HCT116 (cell line): ENCODE measurements at regions not wholly inside any gene's neighbourhood (a gene's known extent, or its start where the extent isn't known, plus 50 kb on each side); places are given as distances from the start of the nearest gene placed in this dataset.

Source experiments
- ATAC-seq: fragments of 200-7000 bp; cut with Tn5 transposase; 2 replicates; pipeline ENCODE4 v1.9.1; 2020; ENCODE audit warnings: mild to moderate bottlenecking, moderate library complexity
- BruUV-seq: library from RNA; stranded (reverse); fragments of 400-500 nt; replicated peaks from 2 replicates; lab custom pipeline; 2021; lab: Mats Ljungman, UMichigan
- CTCF ChIA-PET: fragments of 300-600 bp; sonication (Branson Sonifier 250); formaldehyde crosslinking; loops from one replicate; lab custom pipeline; 2021; ENCODE audit warnings: antibody characterized with exemption; lab: Charles Lee
- POLR2A ChIA-PET: fragments of 300-600, 350-600 bp; sonication (Branson Sonifier 250); formaldehyde crosslinking; loops from one replicate; lab custom pipeline; 2021; ENCODE audit warnings: antibody characterized with exemption; lab: Charles Lee
- RAD21 ChIA-PET, 2 experiments: fragments of 300-600 bp; sonication (Branson Sonifier 250); formaldehyde crosslinking; loops; one replicate each; lab custom pipeline; 2023; ENCODE audit warnings: low total read pairs in 2 of 2; ENCODE audit not compliant: uncharacterized antibody in 2 of 2, unreplicated experiment in 2 of 2, low non-redundant PET in 1 of 2; lab: Charles Lee
- DNase-seq: peaks from one replicate; pipeline ENCODE4 v3.0.0-alpha.2; 2010; ENCODE audit warnings: low read depth, low spot score
- H2AFZ ChIP-seq: fragments of 200-600 bp; shearing (Covaris generic), sonication (generic); 2 replicates; pipeline ENCODE4 v1.6.1; 2017; ENCODE audit warnings: low read depth, mixed run types, mixed read lengths, antibody characterized with exemption, low read length; ENCODE audit not compliant: poor library complexity, severe bottlenecking
- H3K27ac ChIP-seq: 2 replicates; pipeline ENCODE4 v1.5.1; 2012; ENCODE audit warnings: low read depth, low read length
- H3K27me3 ChIP-seq: fragments of 200-600 bp; sonication (generic); 2 replicates; pipeline ENCODE4 v1.6.1; 2016; ENCODE audit warnings: mixed run types, low read length, mixed read lengths; ENCODE audit not compliant: insufficient read depth
- H3K36me3 ChIP-seq, 2 experiments: fragments of 200-500 bp in 1 of 2; fragments of 200-600 bp in 1 of 2; sonication (Bioruptor generic) in 1 of 2; sonication (generic) in 1 of 2; 2 replicates each; pipeline versions ENCODE4 v1.5.1 to v1.6.1; 2014 to 2016; ENCODE audit warnings: low read length in 2 of 2, inconsistent platforms in 1 of 2, mixed read lengths in 1 of 2, mixed run types in 1 of 2; ENCODE audit not compliant: insufficient read depth in 2 of 2, control insufficient read depth in 1 of 2
- H3K4me1 ChIP-seq, 2 experiments: fragments of 200-600 bp in 1 of 2; sonication (generic) in 1 of 2; 2 replicates each; pipeline versions ENCODE4 v1.5.1 to v1.6.1; 2012 to 2017; ENCODE audit warnings: low read length in 2 of 2, inconsistent platforms in 1 of 2, mild to moderate bottlenecking in 1 of 2, mixed read lengths in 1 of 2, mixed run types in 1 of 2, moderate library complexity in 1 of 2; ENCODE audit not compliant: insufficient read depth in 2 of 2, control insufficient read depth in 1 of 2
- H3K4me2 ChIP-seq: fragments of 200-600 bp; sonication (generic); 2 replicates; pipeline ENCODE4 v1.6.1; 2017; ENCODE audit warnings: mixed run types, low read length, mixed read lengths
- H3K4me3 ChIP-seq, 2 experiments: fragments of 200-600 bp in 1 of 2; sonication (generic) in 1 of 2; replicated peaks in 1 of 2; 2 replicates each; pipeline ENCODE4 v1.5.1; 2011 to 2016; ENCODE audit warnings: low read length in 2 of 2, control low read depth in 1 of 2, low read depth in 1 of 2, mild to moderate bottlenecking in 1 of 2, mixed read lengths in 1 of 2, mixed run types in 1 of 2
- H3K79me2 ChIP-seq: fragments of 200-600 bp; sonication (generic); 2 replicates; pipeline ENCODE4 v1.6.1; 2017; ENCODE audit warnings: mild to moderate bottlenecking, mixed run types, low read length, moderate library complexity, mixed read lengths; ENCODE audit not compliant: insufficient read depth
- H3K9ac ChIP-seq: fragments of 200-600 bp; sonication (generic); 2 replicates; pipeline ENCODE4 v1.6.1; 2016; ENCODE audit warnings: low read length, mixed read lengths
- H3K9me2 ChIP-seq: fragments of 200-600 bp; sonication (generic), shearing (Covaris generic); 2 replicates; pipeline ENCODE4 v1.6.1; 2017; ENCODE audit warnings: mixed run types, mild to moderate bottlenecking, moderate library complexity; ENCODE audit not compliant: insufficient read depth
- H3K9me3 ChIP-seq, 2 experiments: fragments of 200-500 bp in 1 of 2; fragments of 200-600 bp in 1 of 2; sonication (Bioruptor generic) in 1 of 2; sonication (generic) in 1 of 2; 2 replicates each; pipeline ENCODE4 v1.6.1; 2014 to 2017; ENCODE audit warnings: low read length in 2 of 2, mixed read lengths in 2 of 2, inconsistent platforms in 1 of 2, low read depth in 1 of 2, mild to moderate bottlenecking in 1 of 2, mixed run types in 1 of 2, moderate library complexity in 1 of 2; ENCODE audit not compliant: control insufficient read depth in 1 of 2, insufficient read depth in 1 of 2
- H4K20me1 ChIP-seq: fragments of 200-600 bp; sonication (generic), shearing (Covaris generic); 2 replicates; pipeline ENCODE4 v1.6.1; 2017; ENCODE audit warnings: mixed run types, mild to moderate bottlenecking, moderate library complexity; ENCODE audit not compliant: insufficient read depth
- CBX3 ChIP-seq: IDR thresholded peaks from 2 replicates; pipeline ENCODE4 v1.6.1; 2012; ENCODE audit warnings: low read depth
- CEBPB ChIP-seq: IDR thresholded peaks from 2 replicates; pipeline ENCODE4 v1.6.1; 2012; ENCODE audit warnings: low read depth
- EGR1 ChIP-seq: IDR thresholded peaks from 2 replicates; pipeline ENCODE4 v1.6.1; 2012; ENCODE audit warnings: low read depth
- ELF1 ChIP-seq: IDR thresholded peaks from 2 replicates; pipeline ENCODE4 v1.6.1; 2012; ENCODE audit warnings: low read depth, borderline replicate concordance
- EZH2phosphoT487 ChIP-seq: fragments of 200-600 bp; IDR thresholded peaks from 2 replicates; pipeline ENCODE4 v1.6.1; 2018; ENCODE audit warnings: antibody characterized with exemption, borderline replicate concordance
- FOSL1 ChIP-seq: IDR thresholded peaks from 2 replicates; pipeline ENCODE4 v1.6.1; 2012; ENCODE audit warnings: low read depth
- JUND ChIP-seq: IDR thresholded peaks from 2 replicates; pipeline ENCODE4 v1.6.1; 2012
- POLR2A ChIP-seq: IDR thresholded peaks from 2 replicates; pipeline ENCODE4 v1.7.0; 2011; ENCODE audit warnings: borderline replicate concordance; ENCODE audit not compliant: insufficient read depth, insufficient read length; ENCODE audit errors: extremely low read depth
- POLR2AphosphoS5 ChIP-seq: IDR thresholded peaks from 2 replicates; pipeline ENCODE4 v1.6.1; 2011; ENCODE audit warnings: mild to moderate bottlenecking, low read depth, low read length, moderate library complexity
- REST ChIP-seq: IDR thresholded peaks from 2 replicates; pipeline ENCODE4 v1.6.1; 2012; ENCODE audit warnings: low read depth
- SIN3A ChIP-seq: IDR thresholded peaks from 2 replicates; pipeline ENCODE4 v1.6.1; 2012; ENCODE audit warnings: low read depth
- SP1 ChIP-seq: IDR thresholded peaks from 2 replicates; pipeline ENCODE4 v1.6.1; 2012; ENCODE audit warnings: low read depth
- SRF ChIP-seq: IDR thresholded peaks from 2 replicates; pipeline ENCODE4 v1.6.1; 2012; ENCODE audit warnings: low read depth
- YY1 ChIP-seq: IDR thresholded peaks from 2 replicates; pipeline ENCODE4 v1.6.1; 2011; ENCODE audit warnings: low read length, low read depth, moderate library complexity, mild to moderate bottlenecking; ENCODE audit not compliant: insufficient replicate concordance; ENCODE audit errors: extremely low read depth
- ZBTB33 ChIP-seq: IDR thresholded peaks from 2 replicates; pipeline ENCODE4 v1.6.1; 2011; ENCODE audit warnings: mild to moderate bottlenecking, low read length, moderate library complexity; ENCODE audit not compliant: insufficient replicate concordance; ENCODE audit errors: extremely low read depth
- intact Hi-C: fragments of 100-400 bp; cut with micrococcal nuclease; formaldehyde crosslinking; loops from 2 replicates; pipeline ENCODE4 v1.10.0; 2022
- TF ChIP-seq, protein P1 (sequence below): IDR thresholded peaks from 2 replicates; pipeline ENCODE4 v1.6.1; 2012
- TF ChIP-seq, protein P2 (sequence below): IDR thresholded peaks from 2 replicates; pipeline ENCODE4 v1.6.1; 2012
- TF ChIP-seq, protein P3 (sequence below), 3 experiments: fragments of 200-600 bp in 1 of 3; sonication (generic) in 1 of 3; IDR thresholded peaks in 2 of 3; conservative IDR thresholded peaks in 1 of 3; 2 replicates each; pipeline ENCODE4 v1.5.1; 2012 to 2017; ENCODE audit warnings: low read depth in 2 of 3, low read length in 2 of 3, antibody characterized with exemption in 1 of 3, borderline replicate concordance in 1 of 3, control low read depth in 1 of 3, mild to moderate bottlenecking in 1 of 3, mixed read lengths in 1 of 3, mixed run types in 1 of 3, moderate library complexity in 1 of 3; ENCODE audit not compliant: insufficient read depth in 1 of 3

- DNase-seq, result no peak
- no peak overlapping the region for H2AFZ ChIP-seq
- RAD21 ChIA-PET, result no interaction called here
- H3K9me2 ChIP-seq, result no peaks in the 10 kb centered on the region
- no peak overlapping the region for H3K4me2 ChIP-seq
- H3K4me3 ChIP-seq, result no peak overlapping the region
- CTCF ChIA-PET, result no interaction called here
- no peak for ATAC-seq
- no peak overlapping the region for H3K27ac ChIP-seq
- TF ChIP-seq REST (no peak), YY1 (no peak), SRF (no peak), ELF1 (no peak), FOSL1 (no peak), POLR2A (no peak), CEBPB (no peak), ZBTB33 (no peak), EGR1 (no peak), CBX3 (no peak), JUND (no peak), EZH2phosphoT487 (no peak), SP1 (no peak), SIN3A (no peak), POLR2AphosphoS5 (no peak)
- TF ChIP-seq, protein P1, sequence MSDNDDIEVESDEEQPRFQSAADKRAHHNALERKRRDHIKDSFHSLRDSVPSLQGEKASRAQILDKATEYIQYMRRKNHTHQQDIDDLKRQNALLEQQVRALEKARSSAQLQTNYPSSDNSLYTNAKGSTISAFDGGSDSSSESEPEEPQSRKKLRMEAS, result no peak
- TF ChIP-seq, protein P2, sequence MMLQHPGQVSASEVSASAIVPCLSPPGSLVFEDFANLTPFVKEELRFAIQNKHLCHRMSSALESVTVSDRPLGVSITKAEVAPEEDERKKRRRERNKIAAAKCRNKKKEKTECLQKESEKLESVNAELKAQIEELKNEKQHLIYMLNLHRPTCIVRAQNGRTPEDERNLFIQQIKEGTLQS, result no peak
- TF ChIP-seq, protein P3, sequence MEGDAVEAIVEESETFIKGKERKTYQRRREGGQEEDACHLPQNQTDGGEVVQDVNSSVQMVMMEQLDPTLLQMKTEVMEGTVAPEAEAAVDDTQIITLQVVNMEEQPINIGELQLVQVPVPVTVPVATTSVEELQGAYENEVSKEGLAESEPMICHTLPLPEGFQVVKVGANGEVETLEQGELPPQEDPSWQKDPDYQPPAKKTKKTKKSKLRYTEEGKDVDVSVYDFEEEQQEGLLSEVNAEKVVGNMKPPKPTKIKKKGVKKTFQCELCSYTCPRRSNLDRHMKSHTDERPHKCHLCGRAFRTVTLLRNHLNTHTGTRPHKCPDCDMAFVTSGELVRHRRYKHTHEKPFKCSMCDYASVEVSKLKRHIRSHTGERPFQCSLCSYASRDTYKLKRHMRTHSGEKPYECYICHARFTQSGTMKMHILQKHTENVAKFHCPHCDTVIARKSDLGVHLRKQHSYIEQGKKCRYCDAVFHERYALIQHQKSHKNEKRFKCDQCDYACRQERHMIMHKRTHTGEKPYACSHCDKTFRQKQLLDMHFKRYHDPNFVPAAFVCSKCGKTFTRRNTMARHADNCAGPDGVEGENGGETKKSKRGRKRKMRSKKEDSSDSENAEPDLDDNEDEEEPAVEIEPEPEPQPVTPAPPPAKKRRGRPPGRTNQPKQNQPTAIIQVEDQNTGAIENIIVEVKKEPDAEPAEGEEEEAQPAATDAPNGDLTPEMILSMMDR (IDR thresholded peaks at IDR 0.05 in 2 of 3, conservative IDR thresholded peaks at IDR 0.05 in 1 of 3; ENCODE audit: borderline replicate concordance in 1 of 3, insufficient read depth in 1 of 3, low read depth in 2 of 3, low read length in 2 of 3), result no peak
- TF ChIP-seq, all 23 proteins: peak for 0
- POLR2A ChIA-PET, result no interaction called here
- Histone ChIP-seq H3K36me3 (no peaks in the 10 kb centered on the region), H3K9me3 (no peaks in the 10 kb centered on the region), H3K27me3 (no peaks in the 10 kb centered on the region), H3K79me2 (no peaks in the 10 kb centered on the region), H4K20me1 (no peaks in the 10 kb centered on the region), H3K9ac (no peak overlapping the region), H3K4me1 (no peaks in the 10 kb centered on the region)
- BruUV-seq, result no TSS peak
- intact Hi-C loops, result no loop called here
Observed at GRCh38 chr5:58204966-58205365, 254.9 kb downstream of the PLK2 start.
